OCI-LY7 (cell line): ENCODE measurements at regions not wholly inside any gene's neighbourhood (a gene's known extent, or its start where the extent isn't known, plus 50 kb on each side); places are given as distances from the start of the nearest gene placed in this dataset.

Experiments
- BruUV-seq: library from RNA; stranded (reverse); fragments of 400-500 nt; replicated peaks from 2 replicates; lab custom pipeline; 2021; lab: Mats Ljungman, UMichigan
- CTCF ChIA-PET: fragments of 300-600 bp; sonication (Branson Sonifier 250); formaldehyde crosslinking; loops from one replicate; lab custom pipeline; 2022; ENCODE audit warnings: antibody characterized with exemption; ENCODE audit not compliant: unreplicated experiment; lab: Charles Lee
- POLR2A ChIA-PET: fragments of 300-600 bp; sonication (Branson Sonifier 250); formaldehyde crosslinking; loops from one replicate; lab custom pipeline; 2022; ENCODE audit warnings: antibody characterized with exemption; lab: Charles Lee
- DNase-seq: peaks from one replicate; pipeline ENCODE4 v3.0.0-alpha.2; 2015; ENCODE audit warnings: low spot score
- H2AFZ ChIP-seq: fragments of 200-600 bp; sonication (generic), shearing (Covaris generic); 2 replicates; pipeline ENCODE4 v1.6.1; 2014; ENCODE audit warnings: mild to moderate bottlenecking, antibody characterized with exemption, low read length, moderate library complexity
- H3K27ac ChIP-seq: fragments of 200-600 bp; sonication (generic); 2 replicates; pipeline ENCODE4 v1.5.1; 2014; ENCODE audit warnings: mixed run types, low read depth, mild to moderate bottlenecking, moderate library complexity, low read length, inconsistent platforms; ENCODE audit not compliant: poor library complexity, severe bottlenecking
- H3K36me3 ChIP-seq: fragments of 200-600 bp; sonication (generic); 2 replicates; pipeline ENCODE4 v1.6.1; 2014; ENCODE audit warnings: mild to moderate bottlenecking, antibody characterized with exemption, low read length, moderate library complexity, mixed read lengths; ENCODE audit not compliant: insufficient read depth
- H3K4me1 ChIP-seq: fragments of 200-600 bp; sonication (generic); 2 replicates; pipeline ENCODE4 v1.5.1; 2014; ENCODE audit warnings: mild to moderate bottlenecking, low read length; ENCODE audit not compliant: insufficient read depth, poor library complexity, severe bottlenecking
- H3K4me2 ChIP-seq: fragments of 200-600 bp; sonication (generic); 2 replicates; pipeline ENCODE4 v1.6.1; 2014; ENCODE audit warnings: mild to moderate bottlenecking, low read length
- H3K4me3 ChIP-seq: fragments of 200-600 bp; sonication (generic); 2 replicates; pipeline ENCODE4 v1.5.1; 2014; ENCODE audit warnings: mild to moderate bottlenecking, low read depth, low read length; ENCODE audit not compliant: poor library complexity, severe bottlenecking
- H3K79me2 ChIP-seq: fragments of 200-600 bp; sonication (generic); 2 replicates; pipeline ENCODE4 v1.6.1; 2016; ENCODE audit warnings: low read depth, mild to moderate bottlenecking, low read length, moderate library complexity, mixed read lengths; ENCODE audit not compliant: insufficient read depth
- H3K9me2 ChIP-seq: fragments of 200-600 bp; sonication (generic); 2 replicates; pipeline ENCODE4 v1.6.1; 2016; ENCODE audit warnings: mild to moderate bottlenecking, low read length, mixed read lengths; ENCODE audit not compliant: insufficient read depth
- H3K9me3 ChIP-seq: fragments of 200-600 bp; sonication (generic); 2 replicates; pipeline ENCODE4 v1.6.1; 2014; ENCODE audit warnings: mild to moderate bottlenecking, mixed run types, low read length, mixed read lengths
- H4K20me1 ChIP-seq: fragments of 200-600 bp; sonication (generic); 2 replicates; pipeline ENCODE4 v1.6.1; 2014; ENCODE audit warnings: mild to moderate bottlenecking, antibody characterized with exemption, low read length, moderate library complexity, mixed read lengths; ENCODE audit not compliant: insufficient read depth
- EZH2phosphoT487 ChIP-seq: fragments of 200-600 bp; sonication (generic); IDR thresholded peaks from 2 replicates; pipeline ENCODE4 v1.6.1; 2018; ENCODE audit warnings: low read depth, borderline replicate concordance, mild to moderate bottlenecking, mixed run types, antibody characterized with exemption, low read length, moderate library complexity, mixed read lengths
- intact Hi-C: fragments of 100-400 bp; cut with micrococcal nuclease; formaldehyde crosslinking; loops from one replicate; pipeline ENCODE4 v1.10.0; 2022; ENCODE audit not compliant: unreplicated experiment
- TF ChIP-seq, protein P1 (sequence below): fragments of 200-600 bp; sonication (generic); conservative IDR thresholded peaks from 2 replicates; pipeline ENCODE4 v1.5.1; 2014; ENCODE audit warnings: mild to moderate bottlenecking, antibody characterized with exemption, low read length, moderate library complexity, mixed read lengths

DNA sequence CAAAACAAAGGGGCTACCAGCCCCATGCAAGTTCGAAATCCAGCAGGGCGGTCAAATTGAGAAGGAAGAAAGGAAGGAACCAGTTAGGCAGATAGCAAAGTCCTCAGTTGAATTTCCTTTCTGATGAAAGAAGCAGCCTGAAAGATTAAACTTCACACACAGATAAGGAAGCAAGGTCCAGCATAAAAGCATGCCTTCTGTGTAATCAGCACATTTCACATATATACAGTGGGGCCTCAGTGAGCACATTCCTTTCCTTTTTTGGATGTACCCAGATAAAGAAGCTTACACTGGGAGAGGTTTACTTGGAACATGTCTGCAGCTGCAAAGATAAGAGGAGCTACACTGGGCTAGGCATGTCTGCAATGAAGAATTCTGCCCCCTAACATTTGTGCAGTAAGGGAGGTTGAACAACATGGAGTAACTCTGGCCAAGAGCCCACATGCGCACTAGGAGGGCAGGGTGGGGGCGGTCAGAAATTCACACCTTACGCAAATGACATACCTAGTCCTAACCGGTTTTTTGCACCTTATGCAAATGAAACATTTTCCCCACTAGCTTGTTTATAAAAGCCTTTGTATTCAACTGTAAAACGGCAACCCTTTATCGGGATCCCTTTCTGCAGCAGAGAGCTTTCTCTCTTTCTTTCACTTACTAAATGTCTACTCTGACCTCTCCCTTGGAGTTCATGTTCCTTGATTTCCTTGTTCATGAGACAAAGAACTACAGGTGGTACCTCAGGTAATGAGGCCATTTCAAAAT, 149.7 kb upstream of the FBXL17 start:
- CTCF ChIA-PET, result no interaction called here
- Histone ChIP-seq H3K4me1 (no peaks in the 10 kb centered on the region), H3K27ac (no peak overlapping the region), H3K4me3 (no peak overlapping the region), H3K9me2 (no peaks in the 10 kb centered on the region), H4K20me1 (no peaks in the 10 kb centered on the region), H3K4me2 (no peak overlapping the region), H3K9me3 (no peaks in the 10 kb centered on the region), H3K36me3 (no peaks in the 10 kb centered on the region), H3K79me2 (no peaks in the 10 kb centered on the region), H2AFZ (no peak overlapping the region)
- intact Hi-C loops, result no loop called here
- TF ChIP-seq EZH2phosphoT487, result no peak
- TF ChIP-seq, protein P1, sequence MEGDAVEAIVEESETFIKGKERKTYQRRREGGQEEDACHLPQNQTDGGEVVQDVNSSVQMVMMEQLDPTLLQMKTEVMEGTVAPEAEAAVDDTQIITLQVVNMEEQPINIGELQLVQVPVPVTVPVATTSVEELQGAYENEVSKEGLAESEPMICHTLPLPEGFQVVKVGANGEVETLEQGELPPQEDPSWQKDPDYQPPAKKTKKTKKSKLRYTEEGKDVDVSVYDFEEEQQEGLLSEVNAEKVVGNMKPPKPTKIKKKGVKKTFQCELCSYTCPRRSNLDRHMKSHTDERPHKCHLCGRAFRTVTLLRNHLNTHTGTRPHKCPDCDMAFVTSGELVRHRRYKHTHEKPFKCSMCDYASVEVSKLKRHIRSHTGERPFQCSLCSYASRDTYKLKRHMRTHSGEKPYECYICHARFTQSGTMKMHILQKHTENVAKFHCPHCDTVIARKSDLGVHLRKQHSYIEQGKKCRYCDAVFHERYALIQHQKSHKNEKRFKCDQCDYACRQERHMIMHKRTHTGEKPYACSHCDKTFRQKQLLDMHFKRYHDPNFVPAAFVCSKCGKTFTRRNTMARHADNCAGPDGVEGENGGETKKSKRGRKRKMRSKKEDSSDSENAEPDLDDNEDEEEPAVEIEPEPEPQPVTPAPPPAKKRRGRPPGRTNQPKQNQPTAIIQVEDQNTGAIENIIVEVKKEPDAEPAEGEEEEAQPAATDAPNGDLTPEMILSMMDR, result no peak
- no TSS peak for BruUV-seq
- POLR2A ChIA-PET, result interaction anchor here (0.8 kb wide), 1 partner anchor 15 kb away, joined by 3 read pairs; no protein-coding TSS in a partner anchor
- no peak for DNase-seq

DNA sequence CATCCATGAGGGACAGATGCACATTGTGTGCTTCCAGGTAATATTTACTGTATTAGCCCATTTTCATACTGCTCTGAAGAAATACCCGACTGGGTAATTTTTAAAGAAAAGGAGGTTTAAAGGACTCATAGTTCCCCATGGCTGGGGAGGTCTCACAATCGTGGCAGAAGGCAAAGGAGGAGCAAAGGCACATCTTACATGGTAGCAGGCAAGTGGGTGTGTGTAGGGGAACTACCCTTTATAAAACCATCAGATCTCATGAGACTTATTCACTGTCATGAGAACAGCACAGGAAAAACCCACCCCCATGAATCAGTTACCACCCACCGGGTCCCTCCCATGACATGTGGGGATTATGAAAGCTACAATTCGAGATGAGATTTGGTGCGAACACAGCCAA, 148.8 kb upstream of the FBXL17 start:
- Histone ChIP-seq H4K20me1 (no peaks in the 10 kb centered on the region), H3K79me2 (no peaks in the 10 kb centered on the region), H3K4me2 (no peak overlapping the region), H3K36me3 (no peaks in the 10 kb centered on the region), H3K4me3 (no peak overlapping the region), H3K27ac (no peak overlapping the region), H2AFZ (no peak overlapping the region), H3K9me3 (no peaks in the 10 kb centered on the region), H3K9me2 (no peaks in the 10 kb centered on the region), H3K4me1 (no peaks in the 10 kb centered on the region)
- ChIA-PET POLR2A (no interaction called here), CTCF (no interaction called here)
- BruUV-seq, result no TSS peak
- DNase-seq, result no peak
- TF ChIP-seq, protein P1, result no peak
- TF ChIP-seq EZH2phosphoT487, result no peak
- intact Hi-C loops, result no loop called here

DNA sequence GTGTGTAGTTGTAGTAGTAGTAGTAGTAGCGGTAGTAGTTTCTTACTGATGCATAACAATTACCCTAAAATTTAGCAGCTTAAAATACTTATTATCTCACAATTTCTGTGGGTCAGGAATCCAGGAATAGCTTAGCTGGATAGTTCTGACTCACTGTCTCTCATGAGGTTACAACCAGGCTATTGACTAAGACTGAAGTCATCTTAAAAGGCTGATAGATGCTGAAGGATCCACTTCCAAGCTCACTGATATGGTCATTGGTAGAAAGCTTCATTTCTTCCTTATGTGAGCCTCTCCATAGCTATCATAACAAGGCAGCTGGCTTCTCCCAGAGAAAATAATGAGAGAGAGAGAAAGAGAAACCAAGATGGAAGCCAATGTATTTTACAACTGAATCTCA, 147.5 kb upstream of the FBXL17 start:
- H3K9me3 ChIP-seq, result no peaks in the 10 kb centered on the region
- no TSS peak for BruUV-seq
- ChIA-PET POLR2A (interaction anchor here (0.6 kb wide), 1 partner anchor 134 kb away, joined by 3 read pairs; no protein-coding TSS in a partner anchor), CTCF (no interaction called here)
- no peak for DNase-seq
- no peak overlapping the region for H3K4me2 ChIP-seq
- H3K79me2 ChIP-seq, result no peaks in the 10 kb centered on the region
- H2AFZ ChIP-seq, result no peak overlapping the region
- H3K9me2 ChIP-seq, result no peaks in the 10 kb centered on the region
- TF ChIP-seq, protein P1, result no peak
- intact Hi-C loops, result no loop called here
- H4K20me1 ChIP-seq, result no peaks in the 10 kb centered on the region
- H3K4me1 ChIP-seq, result no peaks in the 10 kb centered on the region
- no peaks in the 10 kb centered on the region for H3K36me3 ChIP-seq
- no peak overlapping the region for H3K4me3 ChIP-seq
- H3K27ac ChIP-seq, result no peak overlapping the region
